ENCODE measurements at regions not wholly inside any gene's neighbourhood (a gene's known extent, or its start where the extent isn't known, plus 50 kb on each side); places are given as distances from the start of the nearest gene placed in this dataset.

DNA sequence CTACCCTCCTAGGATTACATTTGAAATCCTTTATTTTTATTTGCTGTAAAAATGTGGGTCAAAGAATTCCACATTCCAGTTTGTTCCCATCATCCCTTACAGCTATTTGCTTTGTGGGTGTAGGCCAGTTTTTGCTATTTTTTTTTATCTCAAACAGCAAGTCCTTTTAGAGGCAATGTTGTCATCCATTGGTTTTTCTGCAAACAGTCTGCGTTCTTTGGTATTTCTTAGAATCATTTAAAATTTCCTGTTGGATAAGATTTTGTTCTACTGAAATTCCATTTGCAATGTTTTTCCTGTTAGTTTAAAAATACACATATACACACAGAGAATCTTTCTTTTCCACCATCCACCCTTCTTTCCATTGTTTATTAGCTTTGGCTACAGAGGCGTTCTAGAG lies 53.3 kb upstream of the STK38L start:
- Mint-ChIP-seq H3K27me3 (no peaks in the 10 kb centered on the region), H3K4me3 (no peak overlapping the region), H3K36me3 (peaks cover 4% of the 10 kb centered on the region), H3K9me3 (no peaks in the 10 kb centered on the region), H3K27ac (no peak overlapping the region), H3K4me1 (no peaks in the 10 kb centered on the region)
- DNase-seq (ENCODE audit: low spot score in 2 of 2), result no peak
- no peak for ATAC-seq (ENCODE audit: low read depth)

DNA sequence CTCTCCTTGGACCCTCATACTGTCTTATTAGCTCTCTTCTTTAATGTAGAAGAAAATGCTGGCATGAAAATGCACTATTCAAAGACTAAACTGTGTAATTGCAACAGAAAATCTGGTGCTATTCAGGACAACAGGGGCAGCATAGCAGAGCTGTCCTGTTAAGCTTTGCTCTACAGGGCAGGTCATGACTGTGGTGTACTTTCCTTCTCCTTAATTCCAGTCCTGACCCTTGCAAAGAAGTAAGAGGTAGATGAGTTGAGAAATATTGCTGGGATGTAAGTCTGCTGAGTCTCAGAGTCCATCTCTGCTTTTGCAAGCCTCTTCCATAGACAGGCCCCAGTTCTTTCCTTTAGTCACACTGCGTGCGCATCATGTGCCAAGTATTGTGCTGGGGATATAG lies 52.6 kb upstream of the STK38L start:
- ATAC-seq (ENCODE audit: low read depth), result no peak
- Mint-ChIP-seq H3K27me3 (no peaks in the 10 kb centered on the region), H3K4me3 (no peak overlapping the region), H3K9me3 (no peaks in the 10 kb centered on the region), H3K36me3 (peaks cover 4% of the 10 kb centered on the region), H3K4me1 (no peaks in the 10 kb centered on the region), H3K27ac (no peak overlapping the region)
- DNase-seq (ENCODE audit: low spot score in 2 of 2), result no peak

DNA sequence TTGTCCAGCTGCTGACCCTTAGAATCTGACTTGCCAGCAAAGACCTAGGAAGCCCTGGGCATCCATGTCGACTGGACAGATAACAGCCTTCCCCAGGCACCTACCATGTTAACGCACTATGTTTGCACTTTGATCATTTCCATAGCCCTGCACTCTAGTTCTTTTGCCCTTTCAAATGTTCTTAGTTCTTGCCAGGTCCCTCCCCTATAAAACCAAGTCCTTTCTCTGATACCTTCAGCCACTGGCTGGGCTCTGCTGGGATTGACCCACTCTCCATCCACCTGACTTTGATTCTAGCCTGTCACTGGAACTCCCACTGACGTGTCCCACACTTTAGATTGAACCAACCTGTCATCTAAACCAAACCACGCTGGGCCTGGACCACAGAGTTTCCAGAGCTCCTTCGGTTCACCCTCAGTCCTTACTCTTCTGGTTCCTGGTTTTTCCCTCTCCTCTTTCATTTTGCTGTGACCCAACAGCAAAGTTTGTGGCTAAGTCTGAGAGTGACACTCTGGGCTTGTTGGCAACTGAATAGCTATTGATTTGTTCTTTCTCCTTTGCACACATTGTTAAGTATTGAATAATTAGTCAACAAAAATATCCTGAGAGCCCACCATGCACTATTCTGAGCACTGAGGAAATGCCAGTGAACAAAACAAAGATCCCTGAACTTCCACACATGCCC lies 51.8 kb upstream of the STK38L start:
- H3K4me3 Mint-ChIP-seq, result no peak overlapping the region
- H3K27ac Mint-ChIP-seq, result no peak overlapping the region
- peaks cover 4% of the 10 kb centered on the region for H3K36me3 Mint-ChIP-seq
- H3K9me3 Mint-ChIP-seq, result no peaks in the 10 kb centered on the region
- no peak for DNase-seq (ENCODE audit: low spot score in 2 of 2)
- H3K4me1 Mint-ChIP-seq, result no peaks in the 10 kb centered on the region
- H3K27me3 Mint-ChIP-seq, result no peaks in the 10 kb centered on the region
- no peak for ATAC-seq (ENCODE audit: low read depth)

DNA sequence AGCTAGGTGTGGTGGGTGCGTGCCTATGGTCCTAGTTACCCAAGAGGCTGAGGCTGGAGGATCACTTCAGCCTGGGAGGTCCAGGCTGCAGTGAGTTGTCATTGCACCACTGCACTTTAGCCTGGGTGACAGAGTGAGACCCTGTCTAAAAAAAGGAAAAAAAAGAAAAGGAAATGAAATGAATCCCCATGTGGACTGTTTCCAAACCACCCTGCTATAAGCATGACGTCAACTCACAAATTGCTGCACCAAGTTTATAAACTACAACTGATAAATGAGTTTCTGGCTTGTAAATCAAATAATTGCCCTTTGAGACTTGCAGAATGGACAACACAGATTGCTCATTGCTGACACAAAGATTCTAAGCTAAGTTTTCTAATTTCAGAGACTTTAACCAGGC lies 51.0 kb upstream of the STK38L start:
- no peak for DNase-seq (ENCODE audit: low spot score in 2 of 2)
- H3K27me3 Mint-ChIP-seq, result no peaks in the 10 kb centered on the region

DNA sequence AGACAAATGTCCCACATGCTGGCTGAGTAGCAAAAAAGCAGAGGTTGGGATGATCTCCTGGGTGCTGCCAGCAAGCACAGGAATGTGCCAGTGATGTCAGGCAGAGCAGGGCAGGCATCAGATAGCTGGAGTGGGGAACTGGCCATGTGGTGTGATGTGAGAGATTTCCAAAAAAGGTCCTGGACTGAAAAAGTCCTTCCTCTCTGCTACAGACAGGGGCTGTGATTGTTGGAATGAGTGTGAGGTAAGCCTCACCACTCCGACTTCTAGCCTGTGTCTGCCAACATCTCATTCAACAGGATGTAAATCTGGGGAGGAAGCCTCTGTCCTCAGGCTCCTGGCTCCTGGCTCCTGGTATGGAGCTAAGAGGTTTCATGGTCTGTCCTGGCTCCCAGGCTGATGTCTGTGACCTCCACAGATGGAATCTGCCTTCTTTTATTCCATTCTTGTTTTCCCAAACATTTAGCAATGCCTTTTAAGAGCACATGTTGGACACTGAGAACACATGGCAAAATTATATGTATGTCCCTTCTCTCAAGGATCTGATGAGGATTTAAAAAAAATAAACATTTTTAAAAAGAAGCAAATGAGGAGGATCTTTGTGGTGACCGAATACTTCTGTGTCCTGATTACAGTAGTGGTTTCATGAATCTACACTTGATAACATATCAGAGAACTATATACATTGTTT lies 50.1 kb upstream of the STK38L start:
- H3K4me3 Mint-ChIP-seq, result no peak overlapping the region
- H3K4me1 Mint-ChIP-seq, result no peaks in the 10 kb centered on the region
- peaks cover 4% of the 10 kb centered on the region for H3K36me3 Mint-ChIP-seq
- ATAC-seq (ENCODE audit: low read depth), result no peak
- H3K9me3 Mint-ChIP-seq, result no peaks in the 10 kb centered on the region
- no peaks in the 10 kb centered on the region for H3K27me3 Mint-ChIP-seq
- H3K27ac Mint-ChIP-seq, result no peak overlapping the region
- DNase-seq (ENCODE audit: low spot score in 2 of 2), result no peak

More for the DNA sequence above, 51.0 kb upstream of the STK38L start:
- Mint-ChIP-seq H3K4me3 (no peak overlapping the region), H3K4me1 (no peaks in the 10 kb centered on the region), H3K36me3 (peaks cover 4% of the 10 kb centered on the region), H3K9me3 (no peaks in the 10 kb centered on the region), H3K27ac (no peak overlapping the region)
- no peak for ATAC-seq (ENCODE audit: low read depth)
